SU-DHL-6 (cell line): ENCODE measurements at regions not wholly inside any gene's neighbourhood (a gene's known extent, or its start where the extent isn't known, plus 50 kb on each side); places are given as distances from the start of the nearest gene placed in this dataset.

ENCODE experiments used
- H2AFZ ChIP-seq: fragments of 200-600 bp; sonication (generic); 2 replicates; pipeline ENCODE4 v1.6.1; 2014; ENCODE audit warnings: low read depth, mild to moderate bottlenecking, moderate library complexity, mixed read lengths, antibody characterized with exemption, low read length; ENCODE audit not compliant: severe bottlenecking
- H3F3A ChIP-seq: fragments of 200-600 bp; shearing (Covaris generic); 2 replicates; pipeline ENCODE4 v1.6.0; 2016; ENCODE audit warnings: antibody characterized with exemption, mild to moderate bottlenecking; ENCODE audit not compliant: insufficient read depth
- H3K27ac ChIP-seq: fragments of 200-600 bp; sonication (generic); 2 replicates; pipeline ENCODE4 v1.5.1; 2016; ENCODE audit warnings: low read depth, mild to moderate bottlenecking, low read length, moderate library complexity, mixed read lengths
- H3K27me3 ChIP-seq: fragments of 200-600 bp; sonication (generic), shearing (Covaris generic); 2 replicates; pipeline ENCODE4 v1.6.0; 2014; ENCODE audit warnings: mild to moderate bottlenecking, low read length
- H3K36me3 ChIP-seq: fragments of 200-600 bp; sonication (generic); 2 replicates; pipeline ENCODE4 v1.6.1; 2014; ENCODE audit warnings: mild to moderate bottlenecking, low read length, mixed read lengths
- H3K4me2 ChIP-seq: fragments of 300-600, 200-600 bp; shearing (Covaris generic), sonication (generic); 2 replicates; pipeline ENCODE4 v1.6.0; 2014; ENCODE audit warnings: low read length, low read depth, mild to moderate bottlenecking; ENCODE audit not compliant: poor library complexity, severe bottlenecking
- H3K4me3 ChIP-seq: fragments of 200-600 bp; sonication (generic); 2 replicates; pipeline ENCODE4 v1.5.1; 2014; ENCODE audit warnings: antibody characterized with exemption, low read length, mild to moderate bottlenecking, mixed read lengths; ENCODE audit not compliant: insufficient read depth, poor library complexity, severe bottlenecking
- H3K79me2 ChIP-seq: fragments of 200-600 bp; sonication (generic); 2 replicates; pipeline ENCODE4 v1.6.1; 2014; ENCODE audit warnings: mild to moderate bottlenecking, low read length, moderate library complexity; ENCODE audit not compliant: insufficient read depth
- H3K9ac ChIP-seq: fragments of 200-600 bp; sonication (generic); 2 replicates; pipeline ENCODE4 v1.7.0; 2014; ENCODE audit warnings: mild to moderate bottlenecking, low read length
- H3K9me2 ChIP-seq: fragments of 200-600 bp; sonication (generic); replicated peaks from 2 replicates; pipeline ENCODE4 v1.6.1; 2014; ENCODE audit warnings: low read length; ENCODE audit not compliant: insufficient read depth
- H3K9me3 ChIP-seq: fragments of 200-600 bp; sonication (generic); 2 replicates; pipeline ENCODE4 v1.6.1; 2014; ENCODE audit warnings: low read length, mixed read lengths; ENCODE audit not compliant: insufficient read depth
- H4K20me1 ChIP-seq: fragments of 200-600 bp; sonication (generic); 2 replicates; pipeline ENCODE4 v1.6.1; 2014; ENCODE audit warnings: low read depth, mild to moderate bottlenecking, antibody characterized with exemption, low read length, moderate library complexity, mixed read lengths
- EZH2phosphoT487 ChIP-seq: fragments of 200-600 bp; sonication (generic), shearing (Covaris generic); conservative IDR thresholded peaks from 2 replicates; pipeline ENCODE4 v1.6.1; 2018; ENCODE audit warnings: mild to moderate bottlenecking, antibody characterized with exemption, low read length, moderate library complexity, mixed read lengths
- TF ChIP-seq, protein P1 (sequence below): fragments of 200-600 bp; sonication (generic); IDR thresholded peaks from one replicate; pipeline ENCODE4 v1.5.1; 2017; ENCODE audit warnings: antibody characterized with exemption, mild to moderate bottlenecking, low read length, moderate library complexity; ENCODE audit not compliant: insufficient read depth, poor library complexity, severe bottlenecking

DNA sequence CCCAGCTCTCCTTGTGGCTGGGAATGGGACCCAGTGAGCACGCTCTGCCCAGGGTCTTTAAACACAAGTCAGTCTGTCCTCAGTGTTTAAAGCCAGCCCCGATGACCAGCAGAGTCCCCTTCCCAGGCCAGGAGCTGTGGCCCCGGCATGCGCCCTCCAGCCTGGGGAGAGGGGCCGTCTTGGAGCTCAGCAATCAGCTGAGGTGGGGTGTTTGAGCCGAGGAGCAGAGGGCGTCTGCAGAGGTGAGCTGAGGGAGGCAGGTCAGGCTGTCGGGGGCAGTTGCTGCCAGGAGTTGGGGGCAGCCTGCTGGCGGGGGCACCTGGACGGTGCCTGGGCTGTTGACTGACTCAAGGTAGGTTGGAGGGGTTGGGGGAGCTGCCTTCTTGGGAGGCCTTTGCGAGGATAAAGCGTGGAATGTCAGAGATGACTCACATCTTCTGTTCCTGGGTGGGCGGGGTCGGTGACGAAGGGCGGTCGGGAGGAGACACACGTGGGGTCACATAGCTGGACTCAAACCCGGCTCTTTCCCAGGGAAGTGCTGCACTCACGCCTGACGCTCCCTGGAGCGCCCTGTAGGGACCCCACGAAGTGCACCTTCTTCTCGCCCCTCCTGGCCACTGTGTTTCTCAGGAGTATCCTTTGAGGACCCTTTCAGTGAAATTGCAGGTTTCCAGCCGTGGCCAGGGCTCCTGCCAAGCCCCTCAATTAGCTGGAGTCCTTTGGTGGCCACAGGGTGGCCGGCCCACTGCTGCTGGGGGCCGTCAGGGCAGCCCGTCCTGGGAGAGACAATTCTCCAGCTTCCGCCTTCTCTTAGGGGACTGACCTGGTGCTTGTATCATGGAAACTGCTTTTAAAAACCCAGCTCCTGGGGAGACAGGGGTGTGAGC, 86.2 kb downstream of the SIK1 start:
- Histone ChIP-seq H3K27ac (no peak overlapping the region), H3K79me2 (no peaks in the 10 kb centered on the region), H3K27me3 (no peaks in the 10 kb centered on the region), H3F3A (no peaks in the 10 kb centered on the region), H3K4me2 (no peak overlapping the region), H4K20me1 (no peaks in the 10 kb centered on the region), H2AFZ (no peak overlapping the region), H3K9me2 (no peaks in the 10 kb centered on the region), H3K4me3 (no peak overlapping the region), H3K9me3 (no peaks in the 10 kb centered on the region), H3K9ac (no peak overlapping the region), H3K36me3 (no peaks in the 10 kb centered on the region)
- TF ChIP-seq EZH2phosphoT487: no peak
- TF ChIP-seq, protein P1, sequence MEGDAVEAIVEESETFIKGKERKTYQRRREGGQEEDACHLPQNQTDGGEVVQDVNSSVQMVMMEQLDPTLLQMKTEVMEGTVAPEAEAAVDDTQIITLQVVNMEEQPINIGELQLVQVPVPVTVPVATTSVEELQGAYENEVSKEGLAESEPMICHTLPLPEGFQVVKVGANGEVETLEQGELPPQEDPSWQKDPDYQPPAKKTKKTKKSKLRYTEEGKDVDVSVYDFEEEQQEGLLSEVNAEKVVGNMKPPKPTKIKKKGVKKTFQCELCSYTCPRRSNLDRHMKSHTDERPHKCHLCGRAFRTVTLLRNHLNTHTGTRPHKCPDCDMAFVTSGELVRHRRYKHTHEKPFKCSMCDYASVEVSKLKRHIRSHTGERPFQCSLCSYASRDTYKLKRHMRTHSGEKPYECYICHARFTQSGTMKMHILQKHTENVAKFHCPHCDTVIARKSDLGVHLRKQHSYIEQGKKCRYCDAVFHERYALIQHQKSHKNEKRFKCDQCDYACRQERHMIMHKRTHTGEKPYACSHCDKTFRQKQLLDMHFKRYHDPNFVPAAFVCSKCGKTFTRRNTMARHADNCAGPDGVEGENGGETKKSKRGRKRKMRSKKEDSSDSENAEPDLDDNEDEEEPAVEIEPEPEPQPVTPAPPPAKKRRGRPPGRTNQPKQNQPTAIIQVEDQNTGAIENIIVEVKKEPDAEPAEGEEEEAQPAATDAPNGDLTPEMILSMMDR: no peak

DNA sequence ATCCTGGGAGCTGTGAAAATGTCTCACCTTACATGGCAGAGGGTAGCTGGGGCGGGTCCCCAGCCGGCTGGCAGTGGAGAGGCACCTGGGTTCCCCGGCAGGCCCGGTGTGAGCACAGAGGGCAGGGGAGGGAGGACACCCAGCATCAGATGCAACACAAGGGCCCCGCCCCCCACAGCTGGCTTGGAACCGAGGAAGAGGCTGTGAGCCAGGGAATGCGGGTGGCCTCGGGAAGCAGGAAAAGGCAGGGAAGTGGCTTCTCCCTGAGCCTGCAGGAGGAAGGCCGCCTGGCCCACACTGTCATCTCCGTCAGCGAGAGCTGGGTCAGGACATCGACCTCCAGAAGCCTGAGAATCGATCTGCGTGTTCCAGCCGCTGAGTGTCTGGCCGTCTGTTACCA, 87.3 kb downstream of the SIK1 start:
- no peak overlapping the region for H3K9ac ChIP-seq
- H3K4me2 ChIP-seq: no peak overlapping the region
- H3K27ac ChIP-seq: no peak overlapping the region

DNA sequence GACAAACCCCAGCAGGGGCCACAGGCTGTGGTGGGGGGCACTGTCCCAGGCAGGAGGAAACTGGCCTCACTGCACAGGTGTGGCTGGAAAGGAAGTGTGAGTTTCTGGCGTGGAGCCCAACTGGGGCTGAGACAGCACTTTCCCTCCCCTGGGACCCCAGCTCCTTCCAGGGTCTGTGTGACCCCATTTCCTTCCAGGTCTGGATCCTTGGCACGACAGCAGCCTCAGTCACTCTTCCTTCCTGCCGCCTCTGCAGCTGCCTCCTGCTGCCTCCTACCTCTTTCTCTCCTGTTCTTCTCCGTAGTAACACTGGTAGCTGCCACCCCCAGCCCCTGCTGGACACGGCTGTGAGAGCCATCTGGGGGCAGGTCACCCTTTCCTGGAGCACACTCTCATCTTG, 88.0 kb downstream of the SIK1 start:
- Histone ChIP-seq H3K36me3 (no peaks in the 10 kb centered on the region), H3K4me3 (no peak overlapping the region), H3K9me2 (no peaks in the 10 kb centered on the region), H4K20me1 (no peaks in the 10 kb centered on the region), H3K9me3 (no peaks in the 10 kb centered on the region), H3K9ac (no peak overlapping the region), H3K4me2 (no peak overlapping the region), H3K27ac (no peak overlapping the region), H3K79me2 (no peaks in the 10 kb centered on the region), H3F3A (no peaks in the 10 kb centered on the region), H3K27me3 (no peaks in the 10 kb centered on the region), H2AFZ (no peak overlapping the region)
- no peak for TF ChIP-seq EZH2phosphoT487
- TF ChIP-seq, protein P1: no peak

More for the DNA sequence above, 87.3 kb downstream of the SIK1 start:
- no peaks in the 10 kb centered on the region for H3K36me3 ChIP-seq
- no peak for TF ChIP-seq EZH2phosphoT487
- TF ChIP-seq, protein P1: no peak
- no peaks in the 10 kb centered on the region for H3K9me3 ChIP-seq
- H3K9me2 ChIP-seq: no peaks in the 10 kb centered on the region
- no peaks in the 10 kb centered on the region for H3K79me2 ChIP-seq
- no peaks in the 10 kb centered on the region for H3F3A ChIP-seq
- H3K4me3 ChIP-seq: no peak overlapping the region
- no peaks in the 10 kb centered on the region for H3K27me3 ChIP-seq
- no peak overlapping the region for H2AFZ ChIP-seq
- no peaks in the 10 kb centered on the region for H4K20me1 ChIP-seq
